ENCODE measurements at regions not wholly inside any gene's neighbourhood (a gene's known extent, or its start where the extent isn't known, plus 50 kb on each side); places are given as distances from the start of the nearest gene placed in this dataset.

DNA sequence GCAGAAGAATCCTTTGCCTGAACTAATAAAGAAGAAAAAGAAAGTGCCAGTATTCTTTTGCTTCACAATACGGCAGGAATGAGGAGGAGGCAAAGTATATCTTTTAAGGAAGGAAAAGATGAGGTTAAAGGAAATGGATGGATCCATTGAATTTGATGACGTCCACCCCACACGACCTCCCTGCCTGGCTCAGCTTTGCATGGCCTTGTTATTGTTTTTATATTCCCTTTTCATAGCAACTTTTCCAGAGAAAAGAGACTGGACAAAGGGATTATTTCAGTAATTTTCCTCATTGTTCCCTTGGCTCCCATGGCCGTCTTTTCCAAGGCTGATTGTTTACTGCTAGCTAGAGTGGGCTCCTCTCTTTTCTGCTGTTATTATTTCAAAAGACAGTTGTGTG, 123.2 kb upstream of the SEL1L start:
- no peaks in the 10 kb centered on the region for H3K36me3 ChIP-seq (ENCODE audit: control insufficient read depth in 2 of 2, extremely low read depth in 1 of 2, insufficient read depth in 2 of 2, low read length in 2 of 2)
- ChIA-PET CTCF (no interaction called here), POLR2A (no interaction called here)
- no peaks in the 10 kb centered on the region for H3K9me3 ChIP-seq (replicated peaks; ENCODE audit: control insufficient read depth, insufficient read depth, low read length)
- intact Hi-C loops (cut with micrococcal nuclease) (no loop called here), dilution Hi-C loops (cut with MboI; ENCODE audit: extremely low pct_ligation_motif_present, low sequenced_read_pairs) (no loop called here)
- H3K79me2 ChIP-seq (ENCODE audit: control insufficient read depth, insufficient read depth, low read length): no peaks in the 10 kb centered on the region
- no peaks in the 10 kb centered on the region for H3K27me3 ChIP-seq (ENCODE audit: control insufficient read depth in 2 of 2, insufficient read depth in 2 of 2, low read length in 2 of 2)
- H3K4me2 ChIP-seq (ENCODE audit: insufficient read depth, low read length): no peak overlapping the region
- no peak for TF ChIP-seq JUN (IDR thresholded peaks at IDR 0.05; ENCODE audit: borderline replicate concordance, insufficient read depth, insufficient read length, low read depth)
- no peak for TF ChIP-seq FOS (IDR thresholded peaks at IDR 0.05; ENCODE audit: borderline replicate concordance, insufficient read depth, low read length)
- TF ChIP-seq EZH2 (IDR thresholded peaks at IDR 0.05; ENCODE audit: borderline replicate concordance, low read depth, low read length, severe bottlenecking): no peak
- DNase-seq (ENCODE audit: low read depth, low spot score) (no peak), FAIRE-seq (no peak)
- no peaks in the 10 kb centered on the region for H4K20me1 ChIP-seq (replicated peaks; ENCODE audit: control insufficient read depth, extremely low read depth, insufficient read depth, low read length)
- H3K9me1 ChIP-seq (replicated peaks; ENCODE audit: control insufficient read depth, extremely low read depth, insufficient read depth, low read length): no peaks in the 10 kb centered on the region
- no peak overlapping the region for H2AFZ ChIP-seq (ENCODE audit: low read depth, low read length)
- BruUV-seq (replicated peaks): no TSS peak
- H3K4me1 ChIP-seq (ENCODE audit: control insufficient read depth, extremely low read depth, insufficient read depth, low read length): no peaks in the 10 kb centered on the region
- no peak overlapping the region for H3K27ac ChIP-seq (ENCODE audit: insufficient read depth, low read depth, low read length)
- H3K4me3 ChIP-seq (replicated peaks in 1 of 3; ENCODE audit: insufficient read depth in 1 of 3, low read depth in 1 of 3, low read length in 3 of 3): no peak overlapping the region
- H3K9ac ChIP-seq (replicated peaks; ENCODE audit: extremely low read depth, insufficient read depth, low read length): no peak overlapping the region

DNA sequence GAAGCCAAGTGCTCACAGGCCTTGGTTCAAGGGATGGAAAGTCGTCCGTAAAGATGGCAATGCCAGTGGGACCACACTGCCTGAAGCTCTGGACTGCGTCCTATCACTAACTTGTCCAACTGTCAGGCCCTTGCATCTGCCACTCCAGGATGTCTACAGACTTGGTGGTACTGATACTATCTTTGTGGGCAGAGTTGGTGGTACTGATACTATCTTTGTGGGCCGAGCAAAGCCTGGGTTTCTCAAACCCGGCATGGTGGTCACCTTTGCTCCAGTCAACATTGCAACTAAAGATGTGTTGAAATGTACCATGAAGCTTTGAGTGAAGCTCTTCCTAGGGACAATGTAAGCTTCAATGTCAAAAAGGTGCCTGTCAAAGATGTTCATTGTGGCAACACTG, 128.4 kb upstream of the SEL1L start:
- CTCF ChIA-PET: no interaction called here
- intact Hi-C loops (cut with micrococcal nuclease): no loop called here
- BruUV-seq (replicated peaks): no TSS peak

More for the DNA sequence above, 128.4 kb upstream of the SEL1L start:
- H3K27me3 ChIP-seq (ENCODE audit: control insufficient read depth in 2 of 2, insufficient read depth in 2 of 2, low read length in 2 of 2): no peaks in the 10 kb centered on the region
- no peaks in the 10 kb centered on the region for H3K4me1 ChIP-seq (ENCODE audit: control insufficient read depth, extremely low read depth, insufficient read depth, low read length)
- no peaks in the 10 kb centered on the region for H3K36me3 ChIP-seq (ENCODE audit: control insufficient read depth in 2 of 2, extremely low read depth in 1 of 2, insufficient read depth in 2 of 2, low read length in 2 of 2)
- no peak overlapping the region for H3K4me3 ChIP-seq (replicated peaks in 1 of 3; ENCODE audit: insufficient read depth in 1 of 3, low read depth in 1 of 3, low read length in 3 of 3)
- dilution Hi-C loops (cut with MboI; ENCODE audit: extremely low pct_ligation_motif_present, low sequenced_read_pairs): no loop called here
- H4K20me1 ChIP-seq (replicated peaks; ENCODE audit: control insufficient read depth, extremely low read depth, insufficient read depth, low read length): no peaks in the 10 kb centered on the region
- DNase-seq (ENCODE audit: low read depth, low spot score): no peak
- H3K9me3 ChIP-seq (replicated peaks; ENCODE audit: control insufficient read depth, insufficient read depth, low read length): peaks cover 2% of the 10 kb centered on the region
- no peaks in the 10 kb centered on the region for H3K9me1 ChIP-seq (replicated peaks; ENCODE audit: control insufficient read depth, extremely low read depth, insufficient read depth, low read length)
- H3K9ac ChIP-seq (replicated peaks; ENCODE audit: extremely low read depth, insufficient read depth, low read length): no peak overlapping the region
- no peak overlapping the region for H2AFZ ChIP-seq (ENCODE audit: low read depth, low read length)
- H3K79me2 ChIP-seq (ENCODE audit: control insufficient read depth, insufficient read depth, low read length): no peaks in the 10 kb centered on the region
- H3K4me2 ChIP-seq (ENCODE audit: insufficient read depth, low read length): no peak overlapping the region
- POLR2A ChIA-PET: no interaction called here
- FAIRE-seq: no peak
- TF ChIP-seq FOS (IDR thresholded peaks at IDR 0.05; ENCODE audit: borderline replicate concordance, insufficient read depth, low read length): no peak
- TF ChIP-seq EZH2 (IDR thresholded peaks at IDR 0.05; ENCODE audit: borderline replicate concordance, low read depth, low read length, severe bottlenecking): no peak
- no peak for TF ChIP-seq POLR2A (IDR thresholded peaks at IDR 0.05; ENCODE audit: low read depth, low read length)
- TF ChIP-seq POLR2AphosphoS5 (IDR thresholded peaks at IDR 0.05; ENCODE audit: insufficient read depth, low read depth, low read length): no peak
- TF ChIP-seq, protein P1, sequence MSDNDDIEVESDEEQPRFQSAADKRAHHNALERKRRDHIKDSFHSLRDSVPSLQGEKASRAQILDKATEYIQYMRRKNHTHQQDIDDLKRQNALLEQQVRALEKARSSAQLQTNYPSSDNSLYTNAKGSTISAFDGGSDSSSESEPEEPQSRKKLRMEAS (IDR thresholded peaks at IDR 0.05; ENCODE audit: insufficient read depth, insufficient read length): no peak
- no peak for TF ChIP-seq MYC (IDR thresholded peaks at IDR 0.05; ENCODE audit: low read depth, low read length)
- TF ChIP-seq GATA2 (IDR thresholded peaks at IDR 0.05; ENCODE audit: insufficient read depth, insufficient read length, low read depth, low read length): no peak
- TF ChIP-seq, protein P2, sequence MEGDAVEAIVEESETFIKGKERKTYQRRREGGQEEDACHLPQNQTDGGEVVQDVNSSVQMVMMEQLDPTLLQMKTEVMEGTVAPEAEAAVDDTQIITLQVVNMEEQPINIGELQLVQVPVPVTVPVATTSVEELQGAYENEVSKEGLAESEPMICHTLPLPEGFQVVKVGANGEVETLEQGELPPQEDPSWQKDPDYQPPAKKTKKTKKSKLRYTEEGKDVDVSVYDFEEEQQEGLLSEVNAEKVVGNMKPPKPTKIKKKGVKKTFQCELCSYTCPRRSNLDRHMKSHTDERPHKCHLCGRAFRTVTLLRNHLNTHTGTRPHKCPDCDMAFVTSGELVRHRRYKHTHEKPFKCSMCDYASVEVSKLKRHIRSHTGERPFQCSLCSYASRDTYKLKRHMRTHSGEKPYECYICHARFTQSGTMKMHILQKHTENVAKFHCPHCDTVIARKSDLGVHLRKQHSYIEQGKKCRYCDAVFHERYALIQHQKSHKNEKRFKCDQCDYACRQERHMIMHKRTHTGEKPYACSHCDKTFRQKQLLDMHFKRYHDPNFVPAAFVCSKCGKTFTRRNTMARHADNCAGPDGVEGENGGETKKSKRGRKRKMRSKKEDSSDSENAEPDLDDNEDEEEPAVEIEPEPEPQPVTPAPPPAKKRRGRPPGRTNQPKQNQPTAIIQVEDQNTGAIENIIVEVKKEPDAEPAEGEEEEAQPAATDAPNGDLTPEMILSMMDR (IDR thresholded peaks at IDR 0.05; ENCODE audit: extremely low read depth in 1 of 2, insufficient read depth in 1 of 2, low read depth in 1 of 2, low read length in 2 of 2): no peak
- no peak overlapping the region for H3K27ac ChIP-seq (ENCODE audit: insufficient read depth, low read depth, low read length)
